ENCODE measurements at regions not wholly inside any gene's neighbourhood (a gene's known extent, or its start where the extent isn't known, plus 50 kb on each side); places are given as distances from the start of the nearest gene placed in this dataset.
"Not testable (repeated sequence)": the region's sequence is repeated elsewhere in the genome, so short reads cannot be mapped to it uniquely, and the experiment has no call there.

- no peak for DNase-seq
Observed at GRCh38 chr3:132987396-132987795, 50.8 kb upstream of the TMEM108 start.

GRCh38 chr3:132984181-132984580 is 54.0 kb upstream of the TMEM108 start:
- DNase-seq: no peak

GRCh38 chr3:132983143-132983770 is 54.9 kb upstream of the TMEM108 start:
- no peak for DNase-seq

- DNase-seq: no peak
Observed at GRCh38 chr3:132981719-132982118, 56.5 kb upstream of the TMEM108 start.

- no peak for DNase-seq
Observed at GRCh38 chr3:132980102-132980501, 58.1 kb upstream of the TMEM108 start.

- no peak for DNase-seq
Observed at GRCh38 chr3:132979606-132980005, 58.6 kb upstream of the TMEM108 start.

- not testable (repeated sequence) for DNase-seq
Observed at GRCh38 chr3:132978946-132979345, 59.2 kb upstream of the TMEM108 start.

GRCh38 chr3:132978464-132978863 is 59.7 kb upstream of the TMEM108 start:
- no peak for DNase-seq

- DNase-seq: no peak
Observed at GRCh38 chr3:132974097-132974496, 64.1 kb upstream of the TMEM108 start.

- no peak for DNase-seq
Observed at GRCh38 chr3:132973441-132973840, 64.8 kb upstream of the TMEM108 start.

- no peak for DNase-seq
Observed at GRCh38 chr3:132972333-132972732, 65.9 kb upstream of the TMEM108 start.

GRCh38 chr3:132966374-132966773 is 71.8 kb upstream of the TMEM108 start:
- no peak for DNase-seq

GRCh38 chr3:132964266-132964665 is 73.9 kb upstream of the TMEM108 start:
- no peak for DNase-seq

GRCh38 chr3:132963786-132964185 is 74.4 kb upstream of the TMEM108 start:
- no peak for DNase-seq

- no peak for DNase-seq
Observed at GRCh38 chr3:132961991-132962390, 76.2 kb upstream of the TMEM108 start.

- no peak for DNase-seq
Observed at GRCh38 chr3:132953683-132954082, 84.5 kb upstream of the TMEM108 start.

GRCh38 chr3:132927896-132928295 is 110.3 kb upstream of the TMEM108 start:
- no peak for DNase-seq

GRCh38 chr3:132926098-132926497 is 112.1 kb upstream of the TMEM108 start:
- DNase-seq: no peak

GRCh38 chr3:132925256-132925930 is 112.8 kb upstream of the TMEM108 start:
- DNase-seq: no peak

GRCh38 chr3:132916096-132916495 is 122.1 kb upstream of the TMEM108 start:
- DNase-seq: no peak

GRCh38 chr3:132912416-132912753 is 125.8 kb upstream of the TMEM108 start:
- DNase-seq: no peak

- no peak for DNase-seq
Observed at GRCh38 chr3:132911741-132912415, 126.3 kb upstream of the TMEM108 start.

GRCh38 chr3:132907293-132907692 is 130.9 kb upstream of the TMEM108 start:
- DNase-seq: no peak

- DNase-seq: no peak
Observed at GRCh38 chr3:132900481-132900880, 137.7 kb upstream of the TMEM108 start.
